ENCODE measurements at regions not wholly inside any gene's neighbourhood (a gene's known extent, or its start where the extent isn't known, plus 50 kb on each side); places are given as distances from the start of the nearest gene placed in this dataset.
A peak's percentile ranks its signal among the peaks of the same experiment; 100 is the strongest.

- TF ChIP-seq ZNF274 (IDR thresholded peaks at IDR 0.05; ENCODE audit: borderline replicate concordance, extremely low read depth, low read length) (no peak), CTCF (IDR thresholded peaks at IDR 0.05; ENCODE audit: control extremely low read depth in 1 of 3, insufficient read depth in 1 of 3, low read depth in 1 of 3, low read length in 3 of 3) (peak; percentile 50 to 79 (median 71); a peak in 3 of 4 replicates), CBX5 (IDR thresholded peaks at IDR 0.05; ENCODE audit: low read depth, low read length) (no peak), BRCA1 (IDR thresholded peaks at IDR 0.05; ENCODE audit: low read depth, low read length) (no peak), KDM5A (IDR thresholded peaks at IDR 0.05; ENCODE audit: low read length) (no peak), MAFK (IDR thresholded peaks at IDR 0.05; ENCODE audit: low read depth, low read length) (no peak), USF2 (IDR thresholded peaks at IDR 0.05; ENCODE audit: low read length) (no peak)
Measured at GRCh38 chr22:22099833-22100812, 117.5 kb upstream of the TOP3B start (continued).
